ENCODE measurements at regions not wholly inside any gene's neighbourhood (a gene's known extent, or its start where the extent isn't known, plus 50 kb on each side); places are given as distances from the start of the nearest gene placed in this dataset.

DNA sequence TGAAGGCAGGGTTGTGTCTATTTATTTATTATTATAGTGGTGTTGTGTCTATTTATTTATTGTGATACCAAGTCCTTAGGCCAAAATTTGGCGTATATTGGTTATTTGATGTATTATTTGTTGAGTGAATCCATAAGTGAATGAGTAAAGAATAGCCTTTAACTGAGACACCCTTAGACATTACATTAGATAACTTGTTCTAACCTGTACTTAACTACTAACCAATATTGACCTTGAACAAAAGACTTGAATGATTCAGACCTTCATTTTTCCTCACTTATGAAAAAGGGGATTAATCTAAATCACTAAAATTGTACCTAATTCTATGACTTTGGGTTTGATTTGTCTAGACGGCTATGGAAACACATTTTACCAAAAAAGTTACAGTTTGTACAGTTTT lies 370.5 kb downstream of the JRKL start:
- Mint-ChIP-seq H3K27me3 (ENCODE audit: low read depth) (no peaks in the 10 kb centered on the region), H3K4me1 (ENCODE audit: low read depth) (no peaks in the 10 kb centered on the region), H3K36me3 (ENCODE audit: low read depth) (no peaks in the 10 kb centered on the region), H3K9me3 (no peaks in the 10 kb centered on the region), H3K27ac (no peak overlapping the region), H3K4me3 (no peak overlapping the region)
- no peak for DNase-seq (ENCODE audit: low spot score)

- Mint-ChIP-seq H3K4me1 (ENCODE audit: low read depth) (no peaks in the 10 kb centered on the region), H3K27ac (no peak overlapping the region), H3K36me3 (ENCODE audit: low read depth) (no peaks in the 10 kb centered on the region), H3K9me3 (no peaks in the 10 kb centered on the region), H3K4me3 (no peak overlapping the region), H3K27me3 (ENCODE audit: low read depth) (no peaks in the 10 kb centered on the region)
- DNase-seq (ENCODE audit: low spot score), result no peak
These were observed 371.0 kb downstream of the JRKL start for GRCh38 chr11:96760815-96761214.

- Mint-ChIP-seq H3K4me1 (ENCODE audit: low read depth) (no peaks in the 10 kb centered on the region), H3K27ac (no peak overlapping the region), H3K9me3 (no peaks in the 10 kb centered on the region), H3K27me3 (ENCODE audit: low read depth) (no peaks in the 10 kb centered on the region), H3K36me3 (ENCODE audit: low read depth) (no peaks in the 10 kb centered on the region), H3K4me3 (no peak overlapping the region)
- DNase-seq (ENCODE audit: low spot score), result no peak
These were observed 371.6 kb downstream of the JRKL start for GRCh38 chr11:96761451-96761850.

DNA sequence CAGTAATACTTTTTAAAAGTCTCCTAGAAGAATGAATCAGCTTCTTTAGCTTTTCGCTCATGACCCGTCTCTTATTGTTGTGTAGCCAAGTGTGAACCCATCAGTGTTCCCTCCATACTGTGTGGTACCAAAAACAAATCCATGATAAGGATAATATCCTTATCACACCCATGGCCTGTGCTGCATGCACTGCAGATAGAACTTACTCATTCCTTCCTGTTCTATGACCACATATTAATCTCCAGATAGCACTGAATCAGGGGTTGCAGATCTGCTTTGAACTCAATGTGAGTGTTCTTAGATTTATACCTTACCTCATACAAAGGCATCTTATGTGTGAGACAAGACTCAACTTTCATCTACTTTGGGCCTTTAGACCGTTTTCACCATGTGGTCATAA lies 373.4 kb downstream of the JRKL start:
- no peaks in the 10 kb centered on the region for H3K36me3 Mint-ChIP-seq (ENCODE audit: low read depth)
- H3K27me3 Mint-ChIP-seq (ENCODE audit: low read depth), result no peaks in the 10 kb centered on the region
- no peak for DNase-seq (ENCODE audit: low spot score)
- H3K9me3 Mint-ChIP-seq, result no peaks in the 10 kb centered on the region
- no peak overlapping the region for H3K4me3 Mint-ChIP-seq
- H3K27ac Mint-ChIP-seq, result no peak overlapping the region
- H3K4me1 Mint-ChIP-seq (ENCODE audit: low read depth), result no peaks in the 10 kb centered on the region

GRCh38 chr11:96778272-96778671 lies 388.5 kb downstream of the JRKL start:
- Mint-ChIP-seq H3K36me3 (ENCODE audit: low read depth) (no peaks in the 10 kb centered on the region), H3K4me1 (ENCODE audit: low read depth) (no peaks in the 10 kb centered on the region), H3K27ac (no peak overlapping the region), H3K27me3 (ENCODE audit: low read depth) (no peaks in the 10 kb centered on the region), H3K4me3 (no peak overlapping the region), H3K9me3 (no peaks in the 10 kb centered on the region)
- DNase-seq (ENCODE audit: low spot score), result no peak

DNA sequence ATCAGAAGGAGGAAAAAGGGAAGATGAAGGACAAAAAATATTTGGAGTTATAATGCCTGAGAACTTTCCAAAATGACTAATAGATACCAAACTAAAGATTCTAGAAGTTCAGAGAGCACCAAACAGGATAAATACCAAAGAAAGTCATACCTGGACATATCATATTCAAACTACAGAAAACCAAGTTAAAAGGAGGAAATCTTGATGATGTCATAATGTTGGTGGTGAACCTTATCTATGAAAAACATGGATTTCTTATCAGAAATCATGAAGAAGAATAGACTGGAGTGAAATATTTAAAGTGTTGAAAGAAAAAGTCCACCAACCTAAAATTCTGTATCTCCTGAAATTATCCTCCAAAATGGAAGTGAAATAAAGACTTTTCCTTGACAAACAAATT lies 389.2 kb downstream of the JRKL start:
- DNase-seq (ENCODE audit: low spot score), result no peak
- H3K27ac Mint-ChIP-seq, result no peak overlapping the region
- no peaks in the 10 kb centered on the region for H3K36me3 Mint-ChIP-seq (ENCODE audit: low read depth)
- no peaks in the 10 kb centered on the region for H3K9me3 Mint-ChIP-seq
- no peaks in the 10 kb centered on the region for H3K4me1 Mint-ChIP-seq (ENCODE audit: low read depth)
- H3K4me3 Mint-ChIP-seq, result no peak overlapping the region
- H3K27me3 Mint-ChIP-seq (ENCODE audit: low read depth), result no peaks in the 10 kb centered on the region

GRCh38 chr11:96781082-96781481 lies 391.3 kb downstream of the JRKL start:
- Mint-ChIP-seq H3K27me3 (ENCODE audit: low read depth) (no peaks in the 10 kb centered on the region), H3K9me3 (no peaks in the 10 kb centered on the region), H3K27ac (no peak overlapping the region), H3K4me1 (ENCODE audit: low read depth) (no peaks in the 10 kb centered on the region), H3K4me3 (no peak overlapping the region), H3K36me3 (ENCODE audit: low read depth) (no peaks in the 10 kb centered on the region)
- no peak for DNase-seq (ENCODE audit: low spot score)

DNA sequence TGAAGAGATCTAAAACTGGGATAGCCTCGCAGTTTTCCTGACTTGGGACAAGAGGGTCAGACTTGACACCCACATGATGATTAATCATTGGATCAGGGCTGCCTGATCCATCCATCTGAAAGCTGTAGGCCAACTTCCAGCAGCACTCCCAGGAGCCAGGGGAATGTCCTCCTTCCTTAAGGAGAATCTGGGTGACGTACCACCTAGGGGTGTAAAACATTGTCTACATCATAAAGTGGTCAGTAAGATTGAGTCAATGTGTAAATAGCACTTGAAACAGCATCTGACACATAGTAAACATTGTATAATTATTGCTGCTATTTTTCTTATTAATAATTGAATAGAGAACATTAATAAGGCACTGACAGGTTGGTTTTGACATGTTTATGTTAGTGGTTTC lies 392.8 kb downstream of the JRKL start:
- Mint-ChIP-seq H3K27ac (no peak overlapping the region), H3K9me3 (no peaks in the 10 kb centered on the region)

DNA sequence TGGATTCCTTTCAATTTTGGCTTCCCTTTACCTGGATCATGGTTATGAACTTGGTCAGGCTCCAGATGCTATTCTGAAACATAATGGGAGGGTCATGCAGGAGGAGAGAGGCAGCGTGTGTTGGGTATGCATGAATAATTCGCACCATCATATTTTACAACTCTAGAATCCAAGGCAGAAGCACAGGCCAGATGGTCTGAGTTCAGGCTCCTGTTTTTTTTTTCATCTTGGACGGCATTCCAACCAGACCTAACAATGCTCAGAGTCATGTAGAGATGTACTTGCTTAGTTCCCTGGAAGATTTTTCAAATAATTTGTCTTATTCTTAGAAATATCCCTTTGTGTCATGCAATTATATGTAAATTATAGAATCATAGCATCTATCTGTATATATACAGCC lies 393.5 kb downstream of the JRKL start:
- H3K27ac Mint-ChIP-seq, result no peak overlapping the region
- H3K4me3 Mint-ChIP-seq, result no peak overlapping the region
- no peaks in the 10 kb centered on the region for H3K4me1 Mint-ChIP-seq (ENCODE audit: low read depth)
- DNase-seq (ENCODE audit: low spot score), result no peak
- no peaks in the 10 kb centered on the region for H3K9me3 Mint-ChIP-seq
- H3K36me3 Mint-ChIP-seq (ENCODE audit: low read depth), result no peaks in the 10 kb centered on the region
- H3K27me3 Mint-ChIP-seq (ENCODE audit: low read depth), result no peaks in the 10 kb centered on the region

More for the DNA sequence above, 392.8 kb downstream of the JRKL start:
- Mint-ChIP-seq H3K27me3 (ENCODE audit: low read depth) (no peaks in the 10 kb centered on the region), H3K4me3 (no peak overlapping the region), H3K4me1 (ENCODE audit: low read depth) (no peaks in the 10 kb centered on the region), H3K36me3 (ENCODE audit: low read depth) (no peaks in the 10 kb centered on the region)
- DNase-seq (ENCODE audit: low spot score), result no peak

GRCh38 chr11:96785073-96785472 lies 395.3 kb downstream of the JRKL start:
- Mint-ChIP-seq H3K36me3 (ENCODE audit: low read depth) (no peaks in the 10 kb centered on the region), H3K9me3 (peaks cover 1% of the 10 kb centered on the region), H3K27ac (no peak overlapping the region), H3K27me3 (ENCODE audit: low read depth) (no peaks in the 10 kb centered on the region), H3K4me3 (no peak overlapping the region), H3K4me1 (ENCODE audit: low read depth) (no peaks in the 10 kb centered on the region)
- no peak for DNase-seq (ENCODE audit: low spot score)

DNA sequence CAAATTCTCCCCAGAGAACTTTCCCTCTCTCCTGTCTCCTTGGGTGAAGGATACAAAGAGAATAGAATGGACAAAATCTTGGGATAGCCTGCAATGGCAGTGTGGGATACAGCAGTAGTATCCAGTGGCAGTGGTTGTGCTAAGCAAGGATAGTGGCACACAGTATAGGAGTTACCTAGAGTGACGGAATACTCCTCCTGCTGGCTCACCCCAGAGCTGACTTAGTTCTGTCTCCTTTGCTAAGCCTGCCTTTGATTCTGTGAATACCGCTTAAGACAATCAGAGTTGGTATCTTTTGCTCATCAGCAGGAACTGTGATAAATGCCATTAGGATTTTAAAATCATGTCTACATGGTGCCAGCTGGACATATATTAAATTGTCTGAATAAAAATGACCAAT lies 404.3 kb downstream of the JRKL start:
- H3K4me1 Mint-ChIP-seq (ENCODE audit: low read depth), result no peaks in the 10 kb centered on the region
- H3K4me3 Mint-ChIP-seq, result no peak overlapping the region
- H3K27ac Mint-ChIP-seq, result no peak overlapping the region
- H3K36me3 Mint-ChIP-seq (ENCODE audit: low read depth), result no peaks in the 10 kb centered on the region
- H3K27me3 Mint-ChIP-seq (ENCODE audit: low read depth), result no peaks in the 10 kb centered on the region
- peaks cover 20% of the 10 kb centered on the region for H3K9me3 Mint-ChIP-seq
- DNase-seq (ENCODE audit: low spot score), result no peak

- DNase-seq (ENCODE audit: low spot score), result no peak
- Mint-ChIP-seq H3K27me3 (ENCODE audit: low read depth) (no peaks in the 10 kb centered on the region), H3K9me3 (no peaks in the 10 kb centered on the region)
These were observed 408.6 kb downstream of the JRKL start for GRCh38 chr11:96798445-96798844.

DNA sequence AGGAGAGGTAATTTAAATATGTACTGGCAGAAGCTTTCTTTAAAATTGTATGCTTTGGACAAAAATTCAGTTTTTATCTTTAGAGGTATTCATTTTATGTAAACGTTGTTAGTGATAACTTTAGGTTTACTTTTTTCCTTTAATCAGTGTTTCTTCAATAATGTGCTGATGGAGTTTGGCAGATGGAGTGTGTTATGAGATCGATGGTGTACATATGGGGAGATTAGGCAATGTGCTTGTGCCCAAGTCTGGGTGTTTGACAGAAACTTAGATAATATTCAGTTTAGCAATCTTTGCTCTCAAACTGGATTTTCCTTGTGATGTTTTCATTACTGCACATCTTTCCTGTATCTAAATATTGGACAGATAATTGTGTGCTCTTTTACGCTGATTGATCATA lies 425.4 kb downstream of the JRKL start:
- Mint-ChIP-seq H3K27ac (no peak overlapping the region), H3K36me3 (ENCODE audit: low read depth) (no peaks in the 10 kb centered on the region)
- DNase-seq (ENCODE audit: low spot score), result no peak

More at GRCh38 chr11:96798445-96798844, 408.6 kb downstream of the JRKL start:
- Mint-ChIP-seq H3K27ac (no peak overlapping the region), H3K4me1 (ENCODE audit: low read depth) (no peaks in the 10 kb centered on the region), H3K4me3 (no peak overlapping the region), H3K36me3 (ENCODE audit: low read depth) (no peaks in the 10 kb centered on the region)

DNA sequence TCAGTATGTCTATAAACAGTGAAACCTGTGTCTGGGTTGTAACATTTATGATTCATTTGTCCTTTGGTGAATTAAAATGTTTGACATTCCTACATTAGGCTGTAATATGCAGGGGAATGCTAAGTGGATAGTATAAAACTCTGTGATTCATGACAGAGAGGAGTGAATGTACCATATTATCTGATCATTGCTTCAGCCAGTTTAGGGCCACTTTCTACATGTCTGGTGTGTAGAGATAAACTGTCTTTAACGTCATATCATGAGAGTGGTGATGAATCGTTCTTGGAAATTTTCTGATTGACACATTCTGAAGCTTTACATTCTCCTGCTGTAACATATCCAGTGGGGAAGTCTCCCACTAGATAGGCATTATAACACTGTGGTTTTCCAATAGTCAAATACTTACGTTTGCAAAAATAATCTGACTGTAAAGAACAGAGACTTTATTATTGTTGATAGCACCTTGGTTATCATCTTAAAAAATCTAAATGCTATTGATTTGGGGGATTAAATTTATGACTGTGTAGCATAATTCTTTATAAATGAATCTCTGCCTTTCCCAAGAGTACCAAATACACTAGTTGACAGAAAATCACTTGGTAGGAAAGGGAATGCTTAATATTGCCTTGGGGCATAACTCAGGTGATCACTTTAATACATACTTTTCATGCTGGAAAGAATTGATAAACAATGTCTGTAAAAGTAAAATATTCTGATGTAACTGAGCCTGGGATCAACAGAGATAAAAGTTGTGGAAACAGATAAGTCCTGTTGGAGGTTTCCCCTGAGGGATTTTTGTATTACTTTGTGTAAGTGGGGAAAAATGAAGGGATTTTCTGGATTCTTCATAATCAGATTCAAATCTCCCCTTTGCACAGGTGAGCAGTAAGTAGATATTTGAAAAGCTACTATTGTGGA lies 427.9 kb downstream of the JRKL start:
- Mint-ChIP-seq H3K9me3 (no peaks in the 10 kb centered on the region), H3K4me3 (no peak overlapping the region), H3K27ac (no peak overlapping the region), H3K27me3 (ENCODE audit: low read depth) (no peaks in the 10 kb centered on the region), H3K36me3 (ENCODE audit: low read depth) (no peaks in the 10 kb centered on the region), H3K4me1 (ENCODE audit: low read depth) (no peaks in the 10 kb centered on the region)
- no peak for DNase-seq (ENCODE audit: low spot score)

More for the DNA sequence above, 425.4 kb downstream of the JRKL start:
- Mint-ChIP-seq H3K27me3 (ENCODE audit: low read depth) (no peaks in the 10 kb centered on the region), H3K4me1 (ENCODE audit: low read depth) (no peaks in the 10 kb centered on the region), H3K4me3 (no peak overlapping the region), H3K9me3 (no peaks in the 10 kb centered on the region)

DNA sequence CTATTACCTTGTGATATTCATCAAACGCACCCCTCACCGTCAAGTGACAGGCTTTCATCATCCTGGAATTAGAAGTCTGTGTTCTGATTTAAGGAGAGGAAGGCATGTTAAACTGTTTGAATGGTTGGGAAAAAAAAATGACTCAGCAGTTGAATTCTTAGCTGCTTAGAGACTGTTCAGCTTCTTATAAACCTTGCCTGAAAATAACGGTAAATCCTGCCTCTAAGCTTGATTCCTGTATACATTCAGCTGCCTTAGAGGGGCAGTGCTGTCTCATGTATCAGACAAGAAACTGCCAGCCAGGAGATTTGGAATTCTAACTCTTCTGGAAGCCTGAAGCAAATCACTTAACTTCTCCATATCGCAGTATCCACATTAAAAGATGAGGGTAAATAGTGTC lies 437.4 kb downstream of the JRKL start:
- Mint-ChIP-seq H3K27me3 (ENCODE audit: low read depth) (no peaks in the 10 kb centered on the region), H3K36me3 (ENCODE audit: low read depth) (no peaks in the 10 kb centered on the region), H3K27ac (no peak overlapping the region), H3K4me1 (ENCODE audit: low read depth) (no peaks in the 10 kb centered on the region), H3K9me3 (no peaks in the 10 kb centered on the region), H3K4me3 (no peak overlapping the region)
- no peak for DNase-seq (ENCODE audit: low spot score)

Data from T-helper 2 cell treated with Interferon-gamma antibody and Interleukin-4, amounts not matched to agents 5 μg/mL and 100 μg/mL, for 36 hours (primary cell).